NCI-H2196 treated with DMSO at 0.1 percent for 48 hours (cell line): ENCODE measurements at regions not wholly inside any gene's neighbourhood (a gene's known extent, or its start where the extent isn't known, plus 50 kb on each side); places are given as distances from the start of the nearest gene placed in this dataset.

Experiments used
- DNase-seq: peaks from one replicate; lab custom pipeline; 2025; ENCODE audit not compliant: unreplicated experiment; lab: John Stamatoyannopoulos, UW

GRCh38 chr18:27595113-27595838 lies 410.2 kb upstream of the CHST9 start:
- DNase-seq = no peak

GRCh38 chr18:27585602-27586173 lies 400.6 kb upstream of the CHST9 start:
- no peak for DNase-seq

DNA sequence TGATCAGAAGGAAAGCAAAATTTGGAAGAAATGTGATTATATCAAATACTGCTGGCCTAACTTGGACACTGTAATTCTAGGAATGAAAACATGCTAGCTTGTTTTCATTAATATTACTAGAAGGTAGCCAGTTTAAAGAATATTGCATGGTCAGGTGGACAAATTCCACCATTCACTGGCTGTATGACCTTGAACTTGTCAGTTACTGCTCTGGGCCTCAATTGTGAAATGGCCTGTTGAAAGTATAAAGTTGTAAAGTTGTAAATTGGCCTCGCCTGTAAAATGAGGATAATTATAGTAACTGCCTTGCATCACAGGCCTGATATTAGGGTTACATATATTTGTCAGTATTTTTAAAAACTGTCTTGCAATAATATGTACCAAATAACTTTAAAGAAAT lies 398.4 kb upstream of the CHST9 start:
- no peak for DNase-seq

DNA sequence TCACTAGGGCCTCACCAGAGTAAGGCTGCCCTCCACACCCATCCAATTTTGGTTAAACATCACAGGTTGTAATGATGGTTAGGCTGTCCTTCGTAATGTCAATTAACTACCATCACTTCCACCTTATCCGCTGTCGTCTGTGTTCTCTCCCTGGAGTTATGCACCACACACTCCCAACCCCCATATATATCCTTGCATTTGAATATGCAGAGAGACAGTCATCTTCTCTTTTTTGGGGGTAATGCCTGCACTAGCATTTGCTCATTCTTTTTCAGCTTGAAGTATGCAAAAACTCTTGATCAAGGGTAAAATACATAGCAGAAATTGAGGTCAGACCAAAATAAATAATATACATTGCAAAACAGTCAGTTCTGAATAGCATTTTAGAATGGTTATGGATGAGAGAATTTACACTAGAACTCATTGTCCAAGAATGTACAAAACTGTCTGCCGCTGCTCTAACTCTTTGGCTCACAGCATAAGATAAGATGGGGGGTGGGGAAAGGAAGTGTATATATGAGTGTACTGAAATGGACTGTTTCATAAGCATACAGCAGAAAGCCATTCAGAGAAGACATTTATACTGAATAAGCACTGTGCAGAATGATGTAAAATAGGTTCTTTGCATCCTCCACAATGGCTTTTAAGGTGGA lies 397.8 kb upstream of the CHST9 start:
- no peak for DNase-seq

DNA sequence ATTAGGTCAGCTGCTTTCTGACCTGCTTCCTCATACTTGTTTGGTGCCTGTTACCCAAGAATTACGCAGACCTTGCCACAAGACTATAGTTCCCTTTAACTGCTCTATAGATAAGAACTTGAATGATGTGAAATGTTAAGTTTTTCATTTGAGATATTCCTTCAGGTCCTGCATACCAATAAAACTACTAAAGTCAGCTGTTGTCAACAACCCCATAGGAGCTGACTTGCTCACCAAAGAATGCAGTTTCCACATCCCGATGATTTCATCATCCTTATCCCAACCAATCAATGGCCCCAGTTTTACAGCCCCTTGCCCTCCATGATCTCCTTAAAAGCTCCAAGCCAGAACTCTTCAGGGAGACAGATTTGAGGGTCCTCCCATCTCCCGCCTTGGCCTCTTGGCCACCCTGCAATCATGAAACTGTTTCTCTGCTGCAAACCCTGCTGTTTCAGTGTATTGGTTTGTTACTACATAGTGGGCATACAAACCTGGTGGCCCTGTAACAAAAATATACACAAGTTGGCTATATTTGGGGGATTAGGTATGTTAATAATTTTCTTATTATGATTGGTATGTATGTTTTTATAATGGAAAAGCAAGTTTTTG lies 396.3 kb upstream of the CHST9 start:
- no peak for DNase-seq

- no peak for DNase-seq
Observed at GRCh38 chr18:27579364-27579763, 394.3 kb upstream of the CHST9 start.

DNA sequence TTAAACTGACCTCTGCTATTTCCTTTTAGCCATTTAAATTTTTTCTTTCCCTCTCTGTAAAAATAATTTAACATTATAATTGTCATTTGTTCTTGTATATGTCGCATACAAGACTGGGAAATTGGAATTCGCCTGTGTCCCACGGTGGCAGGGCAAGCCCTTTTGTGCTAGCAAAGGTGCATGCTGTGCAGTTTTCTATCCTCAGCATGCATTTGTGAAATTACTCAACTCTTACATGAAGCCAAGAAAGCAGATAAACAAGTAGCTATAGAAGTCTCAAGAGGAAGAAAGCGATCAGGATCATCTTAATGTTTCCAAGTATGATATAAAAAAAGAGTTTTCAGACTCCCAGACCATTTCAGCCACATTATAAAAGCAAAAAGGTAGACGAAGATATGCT lies 392.6 kb upstream of the CHST9 start:
- no peak for DNase-seq

DNA sequence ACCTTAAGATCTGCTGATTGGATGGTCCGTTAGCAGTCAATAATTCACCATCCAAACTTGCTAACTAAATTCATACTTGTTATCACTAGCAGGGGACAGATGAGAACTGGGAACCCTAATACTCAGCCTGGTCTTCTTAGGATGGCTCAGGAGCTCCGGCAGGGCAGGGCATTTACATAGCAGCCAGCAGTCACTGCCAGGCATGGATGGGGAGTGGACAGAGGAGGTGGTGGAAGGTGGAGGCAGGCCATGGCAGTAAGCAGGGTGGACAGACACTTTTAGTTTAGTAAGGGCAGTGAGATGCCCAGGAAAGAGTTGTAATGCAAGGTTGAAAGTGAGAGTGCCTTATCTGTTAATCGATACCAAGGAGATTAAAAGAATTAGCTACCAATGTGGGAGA lies 392.2 kb upstream of the CHST9 start:
- DNase-seq = no peak

DNA sequence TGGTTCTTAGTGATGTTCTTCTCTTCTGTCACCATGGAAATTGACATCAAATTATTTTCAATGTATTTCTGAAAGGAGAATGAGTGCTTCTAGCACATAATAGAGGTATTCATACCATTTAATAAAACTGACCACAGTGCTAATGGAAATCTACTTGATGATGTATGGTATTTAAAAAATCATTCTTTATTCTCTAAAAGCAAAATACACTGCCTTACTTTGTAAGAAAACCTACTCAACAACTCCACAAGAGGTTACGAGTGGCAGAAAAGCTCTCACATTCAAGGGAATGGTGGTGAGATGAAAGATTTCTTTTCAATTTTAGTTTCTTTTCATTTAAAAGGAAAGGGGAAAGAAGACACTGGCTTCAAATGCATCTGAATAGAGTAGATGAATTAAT lies 382.3 kb upstream of the CHST9 start:
- no peak for DNase-seq

GRCh38 chr18:27564066-27564465 lies 379.0 kb upstream of the CHST9 start:
- DNase-seq = no peak

DNA sequence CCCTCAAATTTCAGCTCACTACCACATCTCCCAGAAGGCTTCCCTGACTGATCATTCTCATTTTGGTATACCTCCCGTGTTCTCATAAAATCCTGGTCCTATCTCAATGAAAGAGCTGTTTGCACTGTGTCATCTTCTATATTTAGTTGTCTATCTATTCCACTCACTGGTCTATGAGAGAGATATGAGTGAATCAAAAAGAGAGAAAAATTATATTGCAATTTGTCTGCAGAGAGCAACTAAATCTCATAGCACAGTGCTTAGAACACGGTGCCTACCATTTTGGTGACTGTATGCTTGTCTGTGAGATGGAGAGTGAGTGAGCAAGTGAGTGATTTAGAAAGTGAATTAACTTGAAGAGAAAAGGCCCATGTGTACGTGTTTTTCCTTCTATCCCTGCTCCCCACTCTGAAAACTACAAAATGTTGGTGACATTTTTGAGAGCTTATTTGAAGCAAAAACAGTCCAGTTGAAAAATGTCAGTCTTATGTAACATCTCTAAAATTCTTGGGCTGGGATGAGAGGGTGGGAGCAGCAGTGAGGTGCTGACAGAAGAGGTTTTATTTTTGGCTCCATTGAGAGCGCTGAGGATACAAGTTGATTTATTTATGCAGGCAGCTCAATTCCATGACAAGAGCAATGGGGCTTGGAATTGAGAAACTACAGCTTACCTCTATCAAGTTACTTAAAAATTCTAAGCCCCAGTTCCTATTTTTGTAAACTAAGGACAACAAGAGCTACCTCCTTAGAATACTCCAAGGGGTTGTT lies 373.5 kb upstream of the CHST9 start:
- no peak for DNase-seq

GRCh38 chr18:27556741-27557140 lies 371.6 kb upstream of the CHST9 start:
- DNase-seq = no peak

DNA sequence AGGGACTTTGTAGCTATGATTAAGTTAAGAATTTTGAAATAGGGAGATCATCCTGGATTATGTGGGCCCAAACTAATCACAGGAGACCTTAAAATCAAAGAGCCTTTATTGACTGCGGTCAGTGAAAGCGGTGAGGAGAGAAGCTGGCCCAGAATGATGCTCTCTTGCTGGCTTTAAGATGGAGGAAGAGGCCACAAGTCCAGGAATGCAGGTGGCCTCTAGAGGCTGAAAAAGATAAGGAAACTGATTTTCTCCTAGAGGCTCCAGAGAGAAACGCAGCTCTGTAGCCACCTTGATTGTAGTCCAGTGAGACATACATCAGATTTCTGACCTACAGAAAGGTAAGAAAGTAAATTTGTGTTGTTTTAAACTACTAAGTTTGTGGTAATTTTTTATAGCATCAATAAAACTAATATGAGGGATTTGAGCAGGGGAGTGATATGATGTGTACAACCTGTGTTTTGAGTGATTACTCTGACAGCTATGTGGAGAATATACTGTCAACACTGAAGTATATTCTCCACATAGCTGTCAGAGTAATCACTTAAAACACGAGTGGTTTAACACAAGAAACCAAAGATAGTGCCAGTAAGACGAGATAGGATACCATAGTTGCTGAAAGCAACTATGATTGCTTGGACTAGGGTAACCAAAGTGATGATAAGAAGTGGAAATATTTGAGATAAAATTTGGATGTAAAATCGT lies 364.4 kb upstream of the CHST9 start:
- no peak for DNase-seq

DNA sequence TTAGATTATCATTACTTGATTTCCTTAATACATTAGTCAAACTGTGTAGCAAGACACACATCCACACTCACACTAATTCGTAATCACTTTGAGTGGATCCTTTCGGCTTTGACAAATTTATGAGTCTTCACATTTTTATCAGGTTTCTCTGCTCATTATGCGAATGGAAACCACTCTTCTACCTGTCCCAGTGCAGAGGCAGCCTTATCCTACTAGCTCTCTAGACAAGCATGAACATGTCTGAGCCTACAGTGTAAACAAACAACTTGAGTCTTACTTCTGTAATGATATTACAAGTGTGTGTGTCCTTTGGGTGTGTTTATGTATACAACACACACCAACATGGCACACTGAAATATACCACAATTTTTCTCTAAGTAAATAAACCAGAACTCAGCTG lies 361.9 kb upstream of the CHST9 start:
- no peak for DNase-seq

DNA sequence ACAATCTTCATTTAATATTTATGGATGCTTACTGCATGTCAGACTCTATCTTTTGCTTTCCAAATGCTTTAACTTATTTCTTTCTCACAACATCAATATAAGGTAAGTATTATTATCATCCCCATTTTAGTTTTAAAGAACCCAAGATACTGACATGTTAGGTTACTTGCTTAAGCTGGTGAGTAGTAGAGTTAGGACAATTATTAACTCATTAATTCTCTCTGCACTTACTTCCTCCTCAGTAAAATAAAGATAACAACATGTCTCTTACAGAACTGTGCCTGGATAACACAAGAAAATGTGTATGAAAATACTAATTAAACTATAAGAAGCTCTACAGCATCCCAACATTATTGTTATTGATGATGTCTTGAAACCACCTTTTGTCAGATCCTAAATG lies 359.1 kb upstream of the CHST9 start:
- DNase-seq = no peak

DNA sequence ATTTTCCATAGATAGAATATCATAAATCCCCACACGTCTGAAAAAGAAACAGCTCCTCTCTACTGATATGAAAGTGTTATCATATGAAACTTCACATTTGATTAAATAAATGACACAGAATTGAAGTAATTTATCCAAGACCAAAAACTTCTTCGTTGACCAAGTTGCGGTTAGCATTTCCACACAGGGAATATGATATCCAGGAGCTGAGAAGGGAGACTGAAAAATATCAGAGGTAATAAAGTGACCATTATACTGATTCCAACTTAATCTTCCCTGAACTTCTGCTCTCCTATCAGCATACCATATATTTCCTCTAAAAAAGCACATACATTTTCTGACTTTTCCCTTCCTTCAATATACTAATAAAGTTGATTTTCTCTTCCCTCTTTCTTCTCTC lies 356.2 kb upstream of the CHST9 start:
- no peak for DNase-seq

DNA sequence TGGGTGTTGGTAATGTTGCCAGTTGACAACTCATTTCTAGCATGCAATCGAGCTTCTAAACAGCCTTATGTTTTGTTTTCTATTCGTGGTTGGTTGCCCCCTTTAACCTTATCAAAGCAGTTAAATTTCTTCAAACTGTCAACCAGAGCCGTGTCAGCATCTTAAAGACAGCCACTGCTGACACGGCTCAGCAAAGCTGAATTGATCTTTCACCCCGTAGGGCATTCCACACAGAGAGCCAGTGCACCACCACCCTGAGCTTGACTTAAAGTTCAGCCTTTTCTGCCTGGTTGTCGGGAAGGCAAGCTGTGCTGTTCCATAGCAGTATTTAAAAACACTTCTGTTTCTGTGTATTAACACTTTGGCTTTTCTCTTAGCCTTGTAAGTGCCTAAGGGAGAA lies 355.0 kb upstream of the CHST9 start:
- no peak for DNase-seq

DNA sequence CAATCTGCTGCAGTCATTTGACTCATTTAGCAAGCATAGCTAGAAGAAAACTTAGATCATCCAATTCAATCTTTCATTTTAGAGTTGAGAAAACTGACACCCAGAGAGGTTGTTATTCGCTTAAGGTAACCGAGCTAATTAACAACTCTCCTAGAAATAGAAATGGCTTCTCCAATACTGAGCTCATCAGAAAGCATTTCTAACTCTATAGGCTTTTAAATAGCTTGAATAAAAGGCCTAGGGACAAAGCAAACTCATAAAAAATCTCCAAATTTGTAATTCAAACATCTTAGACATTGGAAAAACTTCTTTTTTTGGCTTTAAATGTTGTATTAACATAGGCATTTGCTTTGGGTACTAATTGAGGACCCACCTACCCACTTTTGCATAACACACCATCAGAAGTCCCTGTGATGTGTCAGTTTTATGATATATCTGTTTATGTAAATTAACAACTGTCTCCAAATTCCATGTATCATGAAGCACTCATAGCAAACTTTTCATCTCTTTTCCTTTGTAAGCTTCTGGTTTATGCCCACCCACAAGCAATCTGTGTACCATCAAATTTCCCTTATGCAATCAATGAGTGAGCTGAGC lies 343.9 kb upstream of the CHST9 start:
- DNase-seq = no peak

DNA sequence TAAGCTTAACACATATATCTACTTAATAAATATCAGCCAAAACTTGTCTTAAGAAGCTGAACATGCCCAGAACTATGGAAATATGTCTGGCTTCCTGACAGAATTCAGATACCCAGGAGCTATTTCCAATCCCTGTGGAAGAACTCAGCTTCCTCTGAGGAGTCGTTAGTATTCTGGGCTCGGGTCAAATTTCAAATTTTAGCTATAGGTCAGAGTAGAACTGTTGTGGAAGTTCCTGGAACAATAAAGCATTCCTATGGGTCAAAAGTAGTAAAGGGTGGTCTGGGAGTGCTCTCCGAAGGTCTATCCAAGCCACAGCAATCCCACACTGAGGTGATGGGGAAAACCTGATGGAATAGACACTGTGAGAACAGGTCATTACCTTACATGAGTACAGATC lies 342.7 kb upstream of the CHST9 start:
- no peak for DNase-seq

DNA sequence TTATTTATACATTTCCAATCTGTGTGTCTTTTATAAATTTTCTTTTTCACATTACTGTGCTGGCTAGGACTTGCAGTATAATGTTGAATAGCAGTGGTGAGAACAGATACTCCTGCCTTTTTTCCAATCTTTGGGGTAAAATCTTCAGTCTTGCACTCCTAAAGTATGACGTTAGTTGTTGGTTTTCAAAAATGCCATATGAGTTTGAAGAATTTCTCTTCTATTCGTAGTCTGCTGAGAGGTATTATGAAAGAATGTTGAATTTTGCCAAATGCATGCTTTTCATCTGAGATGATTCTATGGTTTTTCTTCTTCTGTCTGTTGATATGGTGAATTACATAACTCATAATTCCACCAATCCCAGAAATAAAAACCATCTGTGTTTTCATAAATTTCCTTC lies 335.3 kb upstream of the CHST9 start:
- DNase-seq = no peak
